ENCODE measurements at regions not wholly inside any gene's neighbourhood (a gene's known extent, or its start where the extent isn't known, plus 50 kb on each side); places are given as distances from the start of the nearest gene placed in this dataset.
"Not testable (repeated sequence)": the region's sequence is repeated elsewhere in the genome, so short reads cannot be mapped to it uniquely, and the experiment has no call there.

- DNase-seq (ENCODE audit: low read depth), result no peak
These were observed 154.5 kb upstream of the ZNF217 start for GRCh38 chr20:53748176-53748575.

GRCh38 chr20:53743607-53744260 lies 150.1 kb upstream of the ZNF217 start:
- DNase-seq (ENCODE audit: low read depth), result no peak

- no peak for DNase-seq (ENCODE audit: low read depth)
These were observed 149.0 kb upstream of the ZNF217 start for GRCh38 chr20:53742685-53743081.

GRCh38 chr20:53741726-53742028 lies 148.0 kb upstream of the ZNF217 start:
- DNase-seq (ENCODE audit: low read depth), result no peak

GRCh38 chr20:53739799-53740785 lies 146.5 kb upstream of the ZNF217 start:
- no peak for DNase-seq (ENCODE audit: low read depth)

GRCh38 chr20:53738945-53739798 lies 145.5 kb upstream of the ZNF217 start:
- DNase-seq (ENCODE audit: low read depth), result no peak

- DNase-seq (ENCODE audit: low read depth), result no peak
These were observed 144.7 kb upstream of the ZNF217 start for GRCh38 chr20:53738039-53738944.

GRCh38 chr20:53737396-53738038 lies 143.9 kb upstream of the ZNF217 start:
- DNase-seq (ENCODE audit: low read depth), result no peak

GRCh38 chr20:53736757-53737395 lies 143.2 kb upstream of the ZNF217 start:
- DNase-seq (ENCODE audit: low read depth), result no peak

- DNase-seq (ENCODE audit: low read depth), result no peak
These were observed 142.6 kb upstream of the ZNF217 start for GRCh38 chr20:53736122-53736756.

- no peak for DNase-seq (ENCODE audit: low read depth)
These were observed 142.0 kb upstream of the ZNF217 start for GRCh38 chr20:53735536-53736050.

GRCh38 chr20:53734006-53734688 lies 140.5 kb upstream of the ZNF217 start:
- no peak for DNase-seq (ENCODE audit: low read depth)

- DNase-seq (ENCODE audit: low read depth), result no peak
These were observed 138.0 kb upstream of the ZNF217 start for GRCh38 chr20:53731595-53731994.

- no peak for DNase-seq (ENCODE audit: low read depth)
These were observed 134.7 kb upstream of the ZNF217 start for GRCh38 chr20:53728359-53728758.

- DNase-seq (ENCODE audit: low read depth), result not testable (repeated sequence)
These were observed 133.6 kb upstream of the ZNF217 start for GRCh38 chr20:53727239-53727638.

- DNase-seq (ENCODE audit: low read depth), result no peak
These were observed 131.9 kb upstream of the ZNF217 start for GRCh38 chr20:53725575-53725970.

GRCh38 chr20:53723621-53724020 lies 130.0 kb upstream of the ZNF217 start:
- DNase-seq (ENCODE audit: low read depth), result no peak

- no peak for DNase-seq (ENCODE audit: low read depth)
These were observed 129.4 kb upstream of the ZNF217 start for GRCh38 chr20:53723045-53723444.

GRCh38 chr20:53722515-53723036 lies 128.9 kb upstream of the ZNF217 start:
- DNase-seq (ENCODE audit: low read depth), result no peak
